ENCODE measurements at regions not wholly inside any gene's neighbourhood (a gene's known extent, or its start where the extent isn't known, plus 50 kb on each side); places are given as distances from the start of the nearest gene placed in this dataset.
"Not testable (repeated sequence)": the region's sequence is repeated elsewhere in the genome, so short reads cannot be mapped to it uniquely, and the experiment has no call there.

GRCh38 chr3:152644478-152644877 lies 190.5 kb upstream of the P2RY1 start:
- no peak for ATAC-seq (replicated peaks in 1 of 4)
- no peaks in the 10 kb centered on the region for H3K9me3 ChIP-seq
- POLR2A ChIA-PET = no interaction called here
- Mint-ChIP-seq H3K4me3 (no peak overlapping the region), H3K9me3 (peaks cover 3 to 8% (median 4%) of the 10 kb centered on the region in 3 donors), H3K27ac (no peak overlapping the region), H3K27me3 (peaks cover 4 to 10% of the 10 kb centered on the region in 2 donors), H3K36me3 (no peaks in the 10 kb centered on the region), H3K4me1 (no peaks in the 10 kb centered on the region)
- no peak overlapping the region for H3K27ac ChIP-seq (ENCODE audit: low read length)
- DNase-seq = no peak
- CTCF ChIA-PET = no interaction called here
- H3K4me3 ChIP-seq (ENCODE audit: control insufficient read depth in 1 of 2, extremely low read depth in 1 of 2, low read length in 1 of 2) = no peak overlapping the region
- H3K27me3 ChIP-seq (replicated peaks in 1 of 2; ENCODE audit: control insufficient read depth in 2 of 2, extremely low read depth in 1 of 2, insufficient read depth in 2 of 2, low read length in 1 of 2) = peaks cover 0 to 8% of the 10 kb centered on the region in 2 experiments
- no peaks in the 10 kb centered on the region for H3K4me1 ChIP-seq (ENCODE audit: control insufficient read depth in 1 of 2, extremely low read depth in 1 of 2, insufficient read depth in 2 of 2, low read length in 2 of 2)
- H3K36me3 ChIP-seq (ENCODE audit: control insufficient read depth in 2 of 2, extremely low read depth in 1 of 2, insufficient read depth in 1 of 2, low read length in 1 of 2) = no peaks in the 10 kb centered on the region

DNA sequence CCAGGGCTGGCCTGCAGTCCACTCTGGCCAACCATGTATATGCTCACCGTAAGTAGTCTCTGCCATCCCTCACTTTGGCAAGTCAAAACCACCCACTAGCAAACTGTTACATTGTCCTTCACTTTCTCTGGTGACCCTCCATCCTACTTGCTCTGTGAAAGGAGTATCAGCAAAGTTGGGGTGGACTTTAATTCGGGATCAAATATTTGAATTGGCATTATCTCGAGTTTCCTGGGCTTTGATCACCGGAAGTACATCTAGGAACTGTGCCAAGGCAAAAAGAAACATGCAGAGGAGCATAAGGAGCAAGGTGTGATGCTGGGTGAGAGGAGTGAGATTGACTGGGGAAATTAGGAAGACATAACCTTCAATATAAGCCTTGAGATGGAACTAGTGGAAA lies 188.9 kb upstream of the P2RY1 start:
- no peak for ATAC-seq (replicated peaks in 1 of 4)

DNA sequence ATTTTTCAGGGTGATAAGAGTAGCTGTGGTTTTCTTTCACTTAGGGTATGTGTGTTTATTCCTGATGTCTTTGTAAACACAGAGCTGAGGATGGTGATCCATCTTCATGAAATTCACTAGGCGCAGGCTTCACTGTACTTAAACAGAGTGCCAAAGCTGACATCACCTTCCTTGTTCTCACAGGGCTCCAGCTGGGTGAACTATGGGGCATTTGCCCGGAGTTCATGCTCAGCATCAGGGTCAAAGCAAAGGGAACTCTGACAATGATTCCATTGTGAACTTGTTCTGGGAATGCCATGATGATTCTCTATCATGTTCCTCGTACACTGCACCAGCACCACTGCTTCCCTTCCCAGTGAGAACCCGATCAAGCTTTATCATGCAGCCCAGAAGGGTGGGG lies 184.8 kb upstream of the P2RY1 start:
- peaks cover 8 to 9% of the 10 kb centered on the region in 2 donors for H3K27me3 Mint-ChIP-seq
- Histone ChIP-seq H3K27me3 (replicated peaks in 1 of 2; ENCODE audit: control insufficient read depth in 2 of 2, extremely low read depth in 1 of 2, insufficient read depth in 2 of 2, low read length in 1 of 2) (peaks cover 0 to 6% of the 10 kb centered on the region in 2 experiments), H3K4me3 (ENCODE audit: control insufficient read depth in 1 of 2, extremely low read depth in 1 of 2, low read length in 1 of 2) (no peak overlapping the region), H3K9me3 (no peaks in the 10 kb centered on the region), H3K36me3 (ENCODE audit: control insufficient read depth in 2 of 2, extremely low read depth in 1 of 2, insufficient read depth in 1 of 2, low read length in 1 of 2) (no peaks in the 10 kb centered on the region), H3K27ac (ENCODE audit: low read length) (no peak overlapping the region), H3K4me1 (ENCODE audit: control insufficient read depth in 1 of 2, extremely low read depth in 1 of 2, insufficient read depth in 2 of 2, low read length in 2 of 2) (no peaks in the 10 kb centered on the region)
- H3K9me3 Mint-ChIP-seq = peaks cover 0 to 4% (median 0%) of the 10 kb centered on the region in 3 donors
- DNase-seq (no peak), ATAC-seq (replicated peaks in 1 of 4) (no peak)
- ChIA-PET POLR2A (no interaction called here), CTCF (no interaction called here)
- H3K27ac Mint-ChIP-seq = no peak overlapping the region
- no peak overlapping the region for H3K4me3 Mint-ChIP-seq
- 94% methylated on average over 2 of the region's 4 CpGs for WGBS (ENCODE audit: insufficient coverage)
- no peaks in the 10 kb centered on the region for H3K4me1 Mint-ChIP-seq
- H3K36me3 Mint-ChIP-seq = no peaks in the 10 kb centered on the region

More for the DNA sequence above, 188.9 kb upstream of the P2RY1 start:
- Mint-ChIP-seq H3K27me3 (peaks cover 4 to 8% of the 10 kb centered on the region in 2 donors), H3K36me3 (no peaks in the 10 kb centered on the region), H3K27ac (no peak overlapping the region), H3K9me3 (peaks cover 3 to 8% (median 4%) of the 10 kb centered on the region in 3 donors), H3K4me1 (no peaks in the 10 kb centered on the region), H3K4me3 (no peak overlapping the region)
- no peaks in the 10 kb centered on the region for H3K9me3 ChIP-seq
- 41% methylated on average over 2 of the region's 4 CpGs for WGBS (ENCODE audit: insufficient coverage)
- H3K27ac ChIP-seq (ENCODE audit: low read length) = no peak overlapping the region
- H3K4me3 ChIP-seq (ENCODE audit: control insufficient read depth in 1 of 2, extremely low read depth in 1 of 2, low read length in 1 of 2) = no peak overlapping the region
- H3K36me3 ChIP-seq (ENCODE audit: control insufficient read depth in 2 of 2, extremely low read depth in 1 of 2, insufficient read depth in 1 of 2, low read length in 1 of 2) = no peaks in the 10 kb centered on the region
- ChIA-PET CTCF (no interaction called here), POLR2A (no interaction called here)
- no peak for DNase-seq
- peaks cover 0 to 6% of the 10 kb centered on the region in 2 experiments for H3K27me3 ChIP-seq (replicated peaks in 1 of 2; ENCODE audit: control insufficient read depth in 2 of 2, extremely low read depth in 1 of 2, insufficient read depth in 2 of 2, low read length in 1 of 2)
- H3K4me1 ChIP-seq (ENCODE audit: control insufficient read depth in 1 of 2, extremely low read depth in 1 of 2, insufficient read depth in 2 of 2, low read length in 2 of 2) = no peaks in the 10 kb centered on the region

GRCh38 chr3:152650923-152651322 lies 184.0 kb upstream of the P2RY1 start:
- H3K36me3 ChIP-seq (ENCODE audit: control insufficient read depth in 2 of 2, extremely low read depth in 1 of 2, insufficient read depth in 1 of 2, low read length in 1 of 2); POLR2A ChIA-PET; H3K27ac Mint-ChIP-seq; ATAC-seq (replicated peaks in 1 of 4); CTCF ChIA-PET; H3K4me3 Mint-ChIP-seq; H3K4me1 ChIP-seq (ENCODE audit: control insufficient read depth in 1 of 2, extremely low read depth in 1 of 2, insufficient read depth in 2 of 2, low read length in 2 of 2); H3K27ac ChIP-seq (ENCODE audit: low read length); DNase-seq; H3K4me1 Mint-ChIP-seq; H3K9me3 Mint-ChIP-seq; H3K36me3 Mint-ChIP-seq; H3K27me3 ChIP-seq (replicated peaks in 1 of 2; ENCODE audit: control insufficient read depth in 2 of 2, extremely low read depth in 1 of 2, insufficient read depth in 2 of 2, low read length in 1 of 2); H3K4me3 ChIP-seq (ENCODE audit: control insufficient read depth in 1 of 2, extremely low read depth in 1 of 2, low read length in 1 of 2); H3K9me3 ChIP-seq; H3K27me3 Mint-ChIP-seq: not testable (repeated sequence)
- 96% methylated on average over 3 of the region's 4 CpGs for WGBS (ENCODE audit: insufficient coverage)

- Histone ChIP-seq H3K27me3 (replicated peaks in 1 of 2; ENCODE audit: control insufficient read depth in 2 of 2, extremely low read depth in 1 of 2, insufficient read depth in 2 of 2, low read length in 1 of 2) (no peaks in the 10 kb centered on the region), H3K36me3 (ENCODE audit: control insufficient read depth in 2 of 2, extremely low read depth in 1 of 2, insufficient read depth in 1 of 2, low read length in 1 of 2) (no peaks in the 10 kb centered on the region), H3K4me3 (ENCODE audit: control insufficient read depth in 1 of 2, extremely low read depth in 1 of 2, low read length in 1 of 2) (no peak overlapping the region), H3K27ac (ENCODE audit: low read length) (no peak overlapping the region), H3K9me3 (no peaks in the 10 kb centered on the region), H3K4me1 (ENCODE audit: control insufficient read depth in 1 of 2, extremely low read depth in 1 of 2, insufficient read depth in 2 of 2, low read length in 2 of 2) (peaks cover 0 to 5% of the 10 kb centered on the region in 2 experiments)
- no peak overlapping the region for H3K4me3 Mint-ChIP-seq
- H3K36me3 Mint-ChIP-seq = no peaks in the 10 kb centered on the region
- peaks cover 0 to 6% (median 6%) of the 10 kb centered on the region in 3 donors for H3K4me1 Mint-ChIP-seq
- DNase-seq (no peak), ATAC-seq (replicated peaks in 1 of 4) (no peak)
- H3K9me3 Mint-ChIP-seq = peaks cover 0 to 6% (median 6%) of the 10 kb centered on the region in 3 donors
- POLR2A ChIA-PET = interaction anchor here in 1 of 2 donors (0.7 kb wide), 1 partner anchor 594 kb away, joined by 3 read pairs; no protein-coding TSS in a partner anchor
- H3K27ac Mint-ChIP-seq = no peak overlapping the region
- peaks cover 6 to 9% of the 10 kb centered on the region in 2 donors for H3K27me3 Mint-ChIP-seq
- WGBS (ENCODE audit: insufficient coverage) = 47% methylated on average over 3 of the region's 10 CpGs
- CTCF ChIA-PET = no interaction called here
Measured at GRCh38 chr3:152656214-152656971, 178.5 kb upstream of the P2RY1 start.

DNA sequence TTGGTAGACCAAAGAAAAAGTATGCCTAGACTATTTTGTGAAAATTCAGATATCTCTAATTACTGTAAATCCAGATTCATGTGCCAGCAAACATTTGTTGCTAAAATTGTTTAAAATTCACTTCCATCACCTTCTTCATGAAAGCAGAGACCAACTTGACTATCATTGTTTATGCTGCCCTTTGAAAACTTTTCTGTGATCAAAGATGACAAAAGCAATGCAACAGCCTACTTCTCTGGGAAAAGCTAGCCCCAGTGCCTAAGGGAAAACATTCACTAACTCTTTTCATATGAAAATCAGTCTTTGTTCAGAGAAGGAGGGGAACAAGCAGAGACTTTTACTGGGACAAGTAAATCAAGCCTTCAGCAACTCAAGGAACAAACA lies 178.0 kb upstream of the P2RY1 start:
- H3K36me3 Mint-ChIP-seq = no peaks in the 10 kb centered on the region
- CTCF ChIA-PET = no interaction called here
- Histone ChIP-seq H3K27ac (ENCODE audit: low read length) (no peak overlapping the region), H3K27me3 (replicated peaks in 1 of 2; ENCODE audit: control insufficient read depth in 2 of 2, extremely low read depth in 1 of 2, insufficient read depth in 2 of 2, low read length in 1 of 2) (no peaks in the 10 kb centered on the region), H3K4me1 (ENCODE audit: control insufficient read depth in 1 of 2, extremely low read depth in 1 of 2, insufficient read depth in 2 of 2, low read length in 2 of 2) (peaks cover 0 to 5% of the 10 kb centered on the region in 2 experiments), H3K9me3 (no peaks in the 10 kb centered on the region), H3K4me3 (ENCODE audit: control insufficient read depth in 1 of 2, extremely low read depth in 1 of 2, low read length in 1 of 2) (no peak overlapping the region), H3K36me3 (ENCODE audit: control insufficient read depth in 2 of 2, extremely low read depth in 1 of 2, insufficient read depth in 1 of 2, low read length in 1 of 2) (no peaks in the 10 kb centered on the region)
- POLR2A ChIA-PET = interaction anchor here in 1 of 2 donors (0.7 kb wide), 1 partner anchor 594 kb away, joined by 3 read pairs; no protein-coding TSS in a partner anchor
- DNase-seq (no peak), ATAC-seq (replicated peaks in 1 of 4) (no peak)
- no peak overlapping the region for H3K4me3 Mint-ChIP-seq
- peaks cover 0 to 6% (median 6%) of the 10 kb centered on the region in 3 donors for H3K4me1 Mint-ChIP-seq
- H3K27me3 Mint-ChIP-seq = peaks cover 6 to 9% of the 10 kb centered on the region in 2 donors
- peaks cover 0 to 10% (median 7%) of the 10 kb centered on the region in 3 donors for H3K9me3 Mint-ChIP-seq
- no peak overlapping the region for H3K27ac Mint-ChIP-seq

Data from T-cell (primary cell).